Hepatocyte (in vitro differentiated cells): ENCODE measurements at regions not wholly inside any gene's neighbourhood (a gene's known extent, or its start where the extent isn't known, plus 50 kb on each side); places are given as distances from the start of the nearest gene placed in this dataset.

Experiments used
- DNase-seq: peaks from one replicate; pipeline ENCODE4 v3.0.0-alpha.2; 2016; ENCODE audit warnings: low spot score
- H2AFZ ChIP-seq: fragments of 200-600 bp; sonication (generic); 2 replicates; pipeline ENCODE4 v1.6.0; 2016; ENCODE audit warnings: antibody characterized with exemption, mild to moderate bottlenecking
- H3K27ac ChIP-seq: fragments of 200-600 bp; sonication (generic); 2 replicates; pipeline ENCODE4 v1.5.1; 2016; ENCODE audit warnings: mild to moderate bottlenecking
- H3K27me3 ChIP-seq: fragments of 200-600 bp; sonication (generic); 2 replicates; pipeline ENCODE4 v1.6.1; 2016
- H3K36me3 ChIP-seq: fragments of 200-600 bp; sonication (generic); replicated peaks from 2 replicates; pipeline ENCODE4 v1.5.1; 2016; ENCODE audit warnings: low read depth; ENCODE audit not compliant: insufficient read depth
- H3K4me1 ChIP-seq: fragments of 200-600 bp; sonication (generic); 2 replicates; pipeline ENCODE4 v1.5.1; 2016; ENCODE audit warnings: mild to moderate bottlenecking, moderate library complexity; ENCODE audit not compliant: insufficient read depth
- H3K4me2 ChIP-seq: fragments of 200-600 bp; sonication (generic); 2 replicates; pipeline ENCODE4 v1.6.0; 2016
- H3K4me3 ChIP-seq: fragments of 200-600 bp; sonication (generic); 2 replicates; pipeline ENCODE4 v1.5.1; 2016; ENCODE audit warnings: mild to moderate bottlenecking
- H3K79me2 ChIP-seq: fragments of 200-600 bp; sonication (generic); 2 replicates; pipeline ENCODE4 v1.6.0; 2017; ENCODE audit warnings: mild to moderate bottlenecking
- H3K9me2 ChIP-seq: fragments of 200-600 bp; sonication (generic); replicated peaks from 2 replicates; pipeline ENCODE4 v1.6.0; 2017; ENCODE audit warnings: mild to moderate bottlenecking; ENCODE audit not compliant: insufficient read depth
- H3K9me3 ChIP-seq: fragments of 200-600 bp; sonication (generic); 2 replicates; pipeline ENCODE4 v1.5.1; 2016; ENCODE audit warnings: low read depth, mild to moderate bottlenecking
- H4K20me1 ChIP-seq: fragments of 200-600 bp; sonication (generic); 2 replicates; pipeline ENCODE4 v1.6.0; 2016; ENCODE audit warnings: mild to moderate bottlenecking; ENCODE audit not compliant: insufficient read depth, poor library complexity, severe bottlenecking
- EZH2 ChIP-seq: fragments of 200-600 bp; sonication (generic); IDR thresholded peaks from 2 replicates; pipeline ENCODE4 v1.6.1; 2016; ENCODE audit warnings: antibody characterized with exemption, mild to moderate bottlenecking, borderline replicate concordance
- EZH2phosphoT487 ChIP-seq: fragments of 200-600 bp; sonication (generic); IDR thresholded peaks from one replicate; pipeline ENCODE4 v1.6.1; 2018; ENCODE audit warnings: antibody characterized with exemption, mild to moderate bottlenecking, low read depth, moderate library complexity; ENCODE audit not compliant: unreplicated experiment, severe bottlenecking
- WGBS: methylation state at CpG from one replicate; pipeline ENCODE4 v1.1.6; 2016; ENCODE audit warnings: low lambda C conversion rate; ENCODE audit errors: missing lambda C conversion rate; 5-methylcytosine and 5-hydroxymethylcytosine counted together
- TF ChIP-seq, protein P1 (sequence below): fragments of 200-600 bp; sonication (generic); IDR thresholded peaks from 2 replicates; pipeline ENCODE4 v1.5.1; 2016; ENCODE audit warnings: antibody characterized with exemption, mild to moderate bottlenecking; ENCODE audit not compliant: poor library complexity

- H3K4me2 ChIP-seq, result no peak overlapping the region
- H3K4me1 ChIP-seq, result no peaks in the 10 kb centered on the region
- no peak for TF ChIP-seq EZH2phosphoT487
- TF ChIP-seq, protein P1, sequence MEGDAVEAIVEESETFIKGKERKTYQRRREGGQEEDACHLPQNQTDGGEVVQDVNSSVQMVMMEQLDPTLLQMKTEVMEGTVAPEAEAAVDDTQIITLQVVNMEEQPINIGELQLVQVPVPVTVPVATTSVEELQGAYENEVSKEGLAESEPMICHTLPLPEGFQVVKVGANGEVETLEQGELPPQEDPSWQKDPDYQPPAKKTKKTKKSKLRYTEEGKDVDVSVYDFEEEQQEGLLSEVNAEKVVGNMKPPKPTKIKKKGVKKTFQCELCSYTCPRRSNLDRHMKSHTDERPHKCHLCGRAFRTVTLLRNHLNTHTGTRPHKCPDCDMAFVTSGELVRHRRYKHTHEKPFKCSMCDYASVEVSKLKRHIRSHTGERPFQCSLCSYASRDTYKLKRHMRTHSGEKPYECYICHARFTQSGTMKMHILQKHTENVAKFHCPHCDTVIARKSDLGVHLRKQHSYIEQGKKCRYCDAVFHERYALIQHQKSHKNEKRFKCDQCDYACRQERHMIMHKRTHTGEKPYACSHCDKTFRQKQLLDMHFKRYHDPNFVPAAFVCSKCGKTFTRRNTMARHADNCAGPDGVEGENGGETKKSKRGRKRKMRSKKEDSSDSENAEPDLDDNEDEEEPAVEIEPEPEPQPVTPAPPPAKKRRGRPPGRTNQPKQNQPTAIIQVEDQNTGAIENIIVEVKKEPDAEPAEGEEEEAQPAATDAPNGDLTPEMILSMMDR, result no peak
- no peak for TF ChIP-seq EZH2
- H3K36me3 ChIP-seq, result no peaks in the 10 kb centered on the region
- WGBS, result 87% methylated on average over 2 of the region's 2 CpGs
- H3K27me3 ChIP-seq, result no peaks in the 10 kb centered on the region
- no peaks in the 10 kb centered on the region for H4K20me1 ChIP-seq
- H3K4me3 ChIP-seq, result no peak overlapping the region
- H3K27ac ChIP-seq, result no peak overlapping the region
- H3K79me2 ChIP-seq, result no peaks in the 10 kb centered on the region
- DNase-seq, result no peak
- H3K9me3 ChIP-seq, result no peaks in the 10 kb centered on the region
- H2AFZ ChIP-seq, result no peak overlapping the region
- H3K9me2 ChIP-seq, result no peaks in the 10 kb centered on the region
Observed at GRCh38 chr17:69884846-69885245, 190.2 kb upstream of the KCNJ16 start.

- no peaks in the 10 kb centered on the region for H3K4me1 ChIP-seq
- 88% methylated on average over 5 of the region's 5 CpGs for WGBS
- DNase-seq, result no peak
Observed at GRCh38 chr17:69898601-69899000, 176.4 kb upstream of the KCNJ16 start.

DNA sequence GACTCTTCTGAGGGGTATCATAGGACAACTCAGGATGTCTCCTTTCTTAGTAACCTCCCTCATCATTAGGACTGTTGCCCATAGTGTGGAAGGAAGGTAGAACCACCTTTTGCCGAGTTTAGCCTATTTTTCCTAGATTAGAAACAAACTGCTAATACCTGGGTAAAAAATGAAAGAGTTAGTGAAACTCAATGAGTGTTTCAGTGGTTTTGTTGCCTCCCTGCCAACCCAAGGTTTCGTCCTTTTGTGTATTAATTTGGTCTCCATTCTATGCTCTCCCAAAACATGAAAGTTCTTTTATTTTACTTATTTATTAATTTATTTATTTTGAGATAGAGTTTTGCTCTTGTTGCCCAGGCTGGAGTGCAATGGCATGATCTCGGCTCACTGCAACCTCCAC is 174.9 kb upstream of the KCNJ16 start:
- H3K9me2 ChIP-seq, result no peaks in the 10 kb centered on the region

More at GRCh38 chr17:69898601-69899000, 176.4 kb upstream of the KCNJ16 start:
- H4K20me1 ChIP-seq, result no peaks in the 10 kb centered on the region
- no peaks in the 10 kb centered on the region for H3K79me2 ChIP-seq
- H3K9me3 ChIP-seq, result no peaks in the 10 kb centered on the region
- TF ChIP-seq, protein P1, result no peak
- TF ChIP-seq EZH2phosphoT487 (no peak), EZH2 (no peak)
- H3K36me3 ChIP-seq, result no peaks in the 10 kb centered on the region
- no peak overlapping the region for H3K27ac ChIP-seq
- no peak overlapping the region for H3K4me2 ChIP-seq
- H3K9me2 ChIP-seq, result no peaks in the 10 kb centered on the region
- H2AFZ ChIP-seq, result no peak overlapping the region
- H3K4me3 ChIP-seq, result no peak overlapping the region
- H3K27me3 ChIP-seq, result no peaks in the 10 kb centered on the region

More for the DNA sequence above, 174.9 kb upstream of the KCNJ16 start:
- H3K4me3 ChIP-seq, result no peak overlapping the region
- no peaks in the 10 kb centered on the region for H3K4me1 ChIP-seq
- 93% methylated on average over 3 of the region's 3 CpGs for WGBS
- DNase-seq, result no peak
- H3K27me3 ChIP-seq, result no peaks in the 10 kb centered on the region
- H3K79me2 ChIP-seq, result no peaks in the 10 kb centered on the region
- no peak overlapping the region for H3K4me2 ChIP-seq
- TF ChIP-seq EZH2phosphoT487 (no peak), EZH2 (no peak)
- TF ChIP-seq, protein P1, result no peak
- H3K9me3 ChIP-seq, result no peaks in the 10 kb centered on the region
- H2AFZ ChIP-seq, result no peak overlapping the region
- H3K27ac ChIP-seq, result no peak overlapping the region
- H4K20me1 ChIP-seq, result no peaks in the 10 kb centered on the region
- no peaks in the 10 kb centered on the region for H3K36me3 ChIP-seq
